ENCODE measurements at regions not wholly inside any gene's neighbourhood (a gene's known extent, or its start where the extent isn't known, plus 50 kb on each side); places are given as distances from the start of the nearest gene placed in this dataset.
"Not testable (repeated sequence)": the region's sequence is repeated elsewhere in the genome, so short reads cannot be mapped to it uniquely, and the experiment has no call there.

- DNase-seq (ENCODE audit: low read depth), result no peak
These were observed 66.1 kb downstream of the GADD45G start for GRCh38 chr9:89670801-89671434.

GRCh38 chr9:89674667-89675057 lies 69.8 kb downstream of the GADD45G start:
- no peak for DNase-seq (ENCODE audit: low read depth)

- no peak for DNase-seq (ENCODE audit: low read depth)
These were observed 70.4 kb downstream of the GADD45G start for GRCh38 chr9:89675058-89675742.

- no peak for DNase-seq (ENCODE audit: low read depth)
These were observed 71.5 kb downstream of the GADD45G start for GRCh38 chr9:89676281-89676680.

- no peak for DNase-seq (ENCODE audit: low read depth)
These were observed 73.0 kb downstream of the GADD45G start for GRCh38 chr9:89677702-89678395.

GRCh38 chr9:89678396-89679015 lies 73.7 kb downstream of the GADD45G start:
- no peak for DNase-seq (ENCODE audit: low read depth)

GRCh38 chr9:89679016-89679415 lies 74.2 kb downstream of the GADD45G start:
- no peak for DNase-seq (ENCODE audit: low read depth)

GRCh38 chr9:89679581-89679980 lies 74.8 kb downstream of the GADD45G start:
- DNase-seq (ENCODE audit: low read depth), result no peak

GRCh38 chr9:89680547-89681467 lies 76.0 kb downstream of the GADD45G start:
- DNase-seq (ENCODE audit: low read depth), result no peak

GRCh38 chr9:89681468-89681859 lies 76.7 kb downstream of the GADD45G start:
- not testable (repeated sequence) for DNase-seq (ENCODE audit: low read depth)

GRCh38 chr9:89683626-89684025 lies 78.8 kb downstream of the GADD45G start:
- no peak for DNase-seq (ENCODE audit: low read depth)

- no peak for DNase-seq (ENCODE audit: low read depth)
These were observed 79.4 kb downstream of the GADD45G start for GRCh38 chr9:89684218-89684617.

- DNase-seq (ENCODE audit: low read depth), result no peak
These were observed 80.3 kb downstream of the GADD45G start for GRCh38 chr9:89684912-89685636.

GRCh38 chr9:89685698-89686097 lies 80.9 kb downstream of the GADD45G start:
- no peak for DNase-seq (ENCODE audit: low read depth)

- no peak for DNase-seq (ENCODE audit: low read depth)
These were observed 81.3 kb downstream of the GADD45G start for GRCh38 chr9:89686126-89686525.

- DNase-seq (ENCODE audit: low read depth), result no peak
These were observed 81.8 kb downstream of the GADD45G start for GRCh38 chr9:89686621-89687020.

- DNase-seq (ENCODE audit: low read depth), result no peak
These were observed 82.4 kb downstream of the GADD45G start for GRCh38 chr9:89687188-89687587.

- DNase-seq (ENCODE audit: low read depth), result no peak
These were observed 83.0 kb downstream of the GADD45G start for GRCh38 chr9:89687848-89688247.

- not testable (repeated sequence) for DNase-seq (ENCODE audit: low read depth)
These were observed 84.5 kb downstream of the GADD45G start for GRCh38 chr9:89689321-89689720.

GRCh38 chr9:89690334-89690912 lies 85.6 kb downstream of the GADD45G start:
- no peak for DNase-seq (ENCODE audit: low read depth)

All from T follicular helper cell (primary cell).